GM23338 (cell line): ENCODE measurements at regions not wholly inside any gene's neighbourhood (a gene's known extent, or its start where the extent isn't known, plus 50 kb on each side); places are given as distances from the start of the nearest gene placed in this dataset.

Experiments used
- ATAC-seq: fragments of 200-7000 bp; cut with Tn5 transposase; 3 replicates; pipeline ENCODE4 v1.9.1; 2020
- DNase-seq: peaks from one replicate; pipeline ENCODE4 v3.0.0-alpha.2; 2015; ENCODE audit warnings: low spot score
- H2AFZ ChIP-seq: fragments of 200-600 bp; sonication (generic); 2 replicates; pipeline ENCODE4 v1.8.0; 2016; ENCODE audit warnings: antibody characterized with exemption, mild to moderate bottlenecking, moderate library complexity
- H3F3A ChIP-seq: fragments of 200-600 bp; sonication (generic); replicated peaks from 2 replicates; pipeline ENCODE4 v1.8.0; 2017; ENCODE audit warnings: antibody characterized with exemption, mixed run types, low read depth
- H3K27ac ChIP-seq: fragments of 200-600 bp; sonication (generic); 2 replicates; pipeline ENCODE4 v1.6.1; 2016; ENCODE audit warnings: low read depth
- H3K27me3 ChIP-seq: fragments of 200-600 bp; sonication (generic); 2 replicates; pipeline ENCODE4 v1.8.0; 2016; ENCODE audit warnings: mild to moderate bottlenecking, mixed run types, moderate library complexity; ENCODE audit not compliant: insufficient read depth
- H3K36me3 ChIP-seq: fragments of 200-600 bp; sonication (generic); 2 replicates; pipeline ENCODE4 v1.8.0; 2016; ENCODE audit warnings: mild to moderate bottlenecking; ENCODE audit not compliant: insufficient read depth
- H3K4me1 ChIP-seq: fragments of 200-600 bp; sonication (generic); 2 replicates; pipeline ENCODE4 v1.8.0; 2016; ENCODE audit warnings: mild to moderate bottlenecking, moderate library complexity; ENCODE audit not compliant: insufficient read depth
- H3K4me2 ChIP-seq: fragments of 200-600 bp; sonication (generic); 2 replicates; pipeline ENCODE4 v1.7.1; 2017; ENCODE audit warnings: mixed run types
- H3K4me3 ChIP-seq: fragments of 200-600 bp; sonication (generic); 2 replicates; pipeline ENCODE4 v1.6.1; 2016; ENCODE audit warnings: mixed run types
- H3K79me2 ChIP-seq: fragments of 200-600 bp; sonication (generic); replicated peaks from 2 replicates; pipeline ENCODE4 v1.8.0; 2017; ENCODE audit warnings: mild to moderate bottlenecking; ENCODE audit not compliant: insufficient read depth
- H3K9me2 ChIP-seq: fragments of 200-600 bp; sonication (generic); 2 replicates; pipeline ENCODE4 v1.8.0; 2017; ENCODE audit not compliant: insufficient read depth
- H4K20me1 ChIP-seq: fragments of 200-600 bp; sonication (generic); replicated peaks from 2 replicates; pipeline ENCODE4 v1.8.0; 2017; ENCODE audit warnings: mild to moderate bottlenecking; ENCODE audit not compliant: insufficient read depth
- H3K27ac Mint-ChIP-seq: 2 replicates; pipeline ENCODE4 v1.8.0; 2020; ENCODE audit warnings: inconsistent platforms, mild to moderate bottlenecking, moderate library complexity, mixed read lengths
- H3K27me3 Mint-ChIP-seq: 3 replicates; pipeline ENCODE4 v1.8.0; 2022; ENCODE audit warnings: low read depth, mild to moderate bottlenecking, moderate library complexity, mixed read lengths, inconsistent platforms; ENCODE audit not compliant: insufficient read depth, poor library complexity
- H3K36me3 Mint-ChIP-seq: 3 replicates; pipeline ENCODE4 v1.8.0; 2021; ENCODE audit warnings: low read depth, mild to moderate bottlenecking, inconsistent platforms, moderate library complexity, mixed read lengths
- H3K4me1 Mint-ChIP-seq: 3 replicates; pipeline ENCODE4 v1.8.0; 2020; ENCODE audit warnings: mild to moderate bottlenecking, inconsistent platforms, mixed read lengths
- H3K4me3 Mint-ChIP-seq: 3 replicates; pipeline ENCODE4 v1.8.0; 2021; ENCODE audit warnings: moderate library complexity, mild to moderate bottlenecking, inconsistent platforms, mixed read lengths
- H3K9me3 Mint-ChIP-seq: 3 replicates; pipeline ENCODE4 v1.8.0; 2020; ENCODE audit warnings: moderate library complexity, mild to moderate bottlenecking, inconsistent platforms, mixed read lengths
- CREB1 ChIP-seq: fragments of 250-450 bp; sonication (Bioruptor Pico); IDR thresholded peaks from 2 replicates; pipeline ENCODE4 v1.5.0; 2020; ENCODE audit warnings: low read depth, mild to moderate bottlenecking, moderate library complexity
- CTCF ChIP-seq, 2 experiments: fragments of 200-600 bp in 1 of 2; sonication (generic) in 1 of 2; conservative IDR thresholded peaks; 2 replicates each; pipeline versions ENCODE4 v1.5.1 to v1.6.1; 2016 to 2017; ENCODE audit warnings: antibody characterized with exemption in 2 of 2, low read depth in 2 of 2, mild to moderate bottlenecking in 2 of 2, moderate library complexity in 1 of 2
- EZH2 ChIP-seq: fragments of 200-600 bp; sonication (generic); IDR thresholded peaks from one replicate; pipeline ENCODE4 v1.8.0; 2017; ENCODE audit warnings: antibody characterized with exemption, mild to moderate bottlenecking, low read depth; ENCODE audit not compliant: unreplicated experiment
- EZH2phosphoT487 ChIP-seq: fragments of 200-600 bp; sonication (generic); IDR thresholded peaks from one replicate; pipeline ENCODE4 v1.8.1; 2018; ENCODE audit warnings: antibody characterized with exemption; ENCODE audit not compliant: unreplicated experiment
- JUNB ChIP-seq: IDR thresholded peaks from one replicate; pipeline ENCODE4 v1.6.1; 2016; ENCODE audit warnings: antibody characterized with exemption; ENCODE audit not compliant: unreplicated experiment
- POLR2AphosphoS5 ChIP-seq: IDR thresholded peaks from 2 replicates; pipeline ENCODE4 v1.6.1; 2016; ENCODE audit warnings: antibody characterized with exemption, low read depth
- STAT1 ChIP-seq: IDR thresholded peaks from one replicate; pipeline ENCODE4 v1.6.1; 2016; ENCODE audit warnings: antibody characterized with exemption; ENCODE audit not compliant: unreplicated experiment
- ZNF114 ChIP-seq: fragments of 250-450 bp; sonication (Bioruptor Pico); IDR thresholded peaks from 2 replicates; pipeline ENCODE4 v1.5.0; 2020; ENCODE audit warnings: mild to moderate bottlenecking, moderate library complexity
- ZNF331 ChIP-seq: fragments of 250-450 bp; sonication (Bioruptor Pico); IDR thresholded peaks from 2 replicates; pipeline ENCODE4 v1.5.0; 2020; ENCODE audit warnings: low read depth, mild to moderate bottlenecking, moderate library complexity
- ZNF462 ChIP-seq: fragments of 250-450 bp; sonication (Bioruptor Pico); IDR thresholded peaks from 2 replicates; pipeline ENCODE4 v1.5.0; 2020; ENCODE audit warnings: mild to moderate bottlenecking, moderate library complexity

GRCh38 chr5:109531262-109531661 is 121.5 kb upstream of the PJA2 start (continued):
- TF ChIP-seq ZNF462 (no peak), ZNF331 (no peak), EZH2phosphoT487 (no peak), STAT1 (no peak)

GRCh38 chr5:109529987-109530386 is 120.2 kb upstream of the PJA2 start:
- DNase-seq: no peak
- TF ChIP-seq POLR2AphosphoS5: no peak
- TF ChIP-seq JUNB: no peak
- TF ChIP-seq CREB1 (CRISPR knock-in tag): no peak
- TF ChIP-seq CTCF (conservative IDR thresholded peaks at IDR 0.05; ENCODE audit: low read depth in 2 of 2): no peak
- TF ChIP-seq STAT1: no peak
- no peak for TF ChIP-seq ZNF114 (CRISPR knock-in tag)
- TF ChIP-seq ZNF462: no peak
- no peak for TF ChIP-seq EZH2

More at GRCh38 chr5:109529987-109530386, 120.2 kb upstream of the PJA2 start:
- no peak overlapping the region for H3K27ac ChIP-seq
- H3K36me3 Mint-ChIP-seq: no peaks in the 10 kb centered on the region
- no peaks in the 10 kb centered on the region for H3K9me2 ChIP-seq
- no peak overlapping the region for H3K27ac Mint-ChIP-seq
- no peaks in the 10 kb centered on the region; the same call in 2 of the 3 replicates for H3K9me3 Mint-ChIP-seq
- no peaks in the 10 kb centered on the region for H3K4me1 ChIP-seq
- peak overlapping the region; percentile 89 for H2AFZ ChIP-seq
- H4K20me1 ChIP-seq: no peaks in the 10 kb centered on the region
- no peaks in the 10 kb centered on the region for H3K4me1 Mint-ChIP-seq
- no peaks in the 10 kb centered on the region for H3F3A ChIP-seq
- no peaks in the 10 kb centered on the region for H3K27me3 ChIP-seq
- no peak overlapping the region for H3K4me2 ChIP-seq
- H3K79me2 ChIP-seq: no peaks in the 10 kb centered on the region
- H3K27me3 Mint-ChIP-seq: peaks cover 2% of the 10 kb centered on the region
- H3K4me3 ChIP-seq: no peak overlapping the region
- no peak overlapping the region for H3K4me3 Mint-ChIP-seq
- ATAC-seq: no peak
- H3K36me3 ChIP-seq: no peaks in the 10 kb centered on the region
